Astrocyte (in vitro differentiated cells and primary cell): ENCODE measurements at regions not wholly inside any gene's neighbourhood (a gene's known extent, or its start where the extent isn't known, plus 50 kb on each side); places are given as distances from the start of the nearest gene placed in this dataset.
A peak's percentile ranks its signal among the peaks of the same experiment; 100 is the strongest.

Experiments used
- DNase-seq: peaks from one replicate; pipeline ENCODE4 v3.0.0-alpha.2; 2010; ENCODE audit warnings: low read depth
- FAIRE-seq: peaks from 2 replicates; lab custom pipeline; 2011; peaks lifted over from hg19 to GRCh38; lab: Jason Lieb, UNC
- H2AFZ ChIP-seq: 2 replicates; pipeline ENCODE4 v1.6.0; 2012; ENCODE audit warnings: low read depth, low read length, inconsistent platforms
- H3K27ac ChIP-seq: 2 replicates; pipeline ENCODE4 v1.5.1; 2011; ENCODE audit warnings: low read depth, low read length, inconsistent platforms
- H3K27me3 ChIP-seq: 2 replicates; pipeline ENCODE4 v1.6.0; 2011; ENCODE audit warnings: low read length, inconsistent platforms; ENCODE audit not compliant: insufficient read depth
- H3K36me3 ChIP-seq: 2 replicates; pipeline ENCODE4 v1.5.1; 2011; ENCODE audit warnings: low read length, inconsistent platforms; ENCODE audit not compliant: insufficient read depth
- H3K4me1 ChIP-seq: 2 replicates; pipeline ENCODE4 v1.5.1; 2011; ENCODE audit warnings: low read length, inconsistent platforms; ENCODE audit not compliant: insufficient read depth
- H3K4me2 ChIP-seq: 2 replicates; pipeline ENCODE4 v1.6.0; 2012; ENCODE audit warnings: low read length, inconsistent platforms
- H3K4me3 ChIP-seq: 2 replicates; pipeline ENCODE4 v1.5.1; 2011; ENCODE audit warnings: low read depth, mild to moderate bottlenecking, low read length, inconsistent platforms; ENCODE audit not compliant: insufficient read depth
- H3K79me2 ChIP-seq: 2 replicates; pipeline ENCODE4 v1.6.0; 2012; ENCODE audit warnings: mild to moderate bottlenecking, low read length, inconsistent platforms; ENCODE audit not compliant: insufficient read depth
- H3K9ac ChIP-seq: 2 replicates; pipeline ENCODE4 v1.6.0; 2012; ENCODE audit warnings: mild to moderate bottlenecking, low read length, inconsistent platforms
- H3K9me3 ChIP-seq: 2 replicates; pipeline ENCODE4 v1.5.1; 2012; ENCODE audit warnings: low read depth, mild to moderate bottlenecking, low read length, inconsistent platforms; ENCODE audit not compliant: insufficient read depth
- H4K20me1 ChIP-seq: 2 replicates; pipeline ENCODE4 v1.6.0; 2012; ENCODE audit warnings: low read length, inconsistent platforms; ENCODE audit not compliant: insufficient read depth
- H3K27ac Mint-ChIP-seq: one replicate; pipeline ENCODE4 v1.8.0; 2021; ENCODE audit warnings: mild to moderate bottlenecking, mixed read lengths; ENCODE audit not compliant: unreplicated experiment
- H3K27me3 Mint-ChIP-seq: one replicate; pipeline ENCODE4 v1.8.0; 2021; ENCODE audit warnings: low read depth, mixed read lengths; ENCODE audit not compliant: unreplicated experiment
- H3K36me3 Mint-ChIP-seq: one replicate; pipeline ENCODE4 v1.8.0; 2021; ENCODE audit warnings: low read depth, mixed read lengths; ENCODE audit not compliant: unreplicated experiment
- H3K4me1 Mint-ChIP-seq: one replicate; pipeline ENCODE4 v1.8.0; 2021; ENCODE audit warnings: low read depth, mixed read lengths; ENCODE audit not compliant: unreplicated experiment
- H3K4me3 Mint-ChIP-seq: one replicate; pipeline ENCODE4 v1.8.0; 2021; ENCODE audit warnings: mild to moderate bottlenecking, moderate library complexity, mixed read lengths; ENCODE audit not compliant: unreplicated experiment
- H3K9me3 Mint-ChIP-seq: one replicate; pipeline ENCODE4 v1.8.0; 2021; ENCODE audit warnings: mild to moderate bottlenecking, mixed read lengths; ENCODE audit not compliant: unreplicated experiment
- CTCF ChIP-seq: IDR thresholded peaks from 2 replicates; pipeline ENCODE4 v1.5.1; 2011; ENCODE audit warnings: low read depth, mild to moderate bottlenecking, inconsistent platforms, low read length, moderate library complexity; ENCODE audit not compliant: insufficient read depth
- EZH2 ChIP-seq: IDR thresholded peaks from 2 replicates; pipeline ENCODE4 v1.6.1; 2012; ENCODE audit warnings: mild to moderate bottlenecking, low read length, inconsistent platforms; ENCODE audit not compliant: insufficient read depth

DNA sequence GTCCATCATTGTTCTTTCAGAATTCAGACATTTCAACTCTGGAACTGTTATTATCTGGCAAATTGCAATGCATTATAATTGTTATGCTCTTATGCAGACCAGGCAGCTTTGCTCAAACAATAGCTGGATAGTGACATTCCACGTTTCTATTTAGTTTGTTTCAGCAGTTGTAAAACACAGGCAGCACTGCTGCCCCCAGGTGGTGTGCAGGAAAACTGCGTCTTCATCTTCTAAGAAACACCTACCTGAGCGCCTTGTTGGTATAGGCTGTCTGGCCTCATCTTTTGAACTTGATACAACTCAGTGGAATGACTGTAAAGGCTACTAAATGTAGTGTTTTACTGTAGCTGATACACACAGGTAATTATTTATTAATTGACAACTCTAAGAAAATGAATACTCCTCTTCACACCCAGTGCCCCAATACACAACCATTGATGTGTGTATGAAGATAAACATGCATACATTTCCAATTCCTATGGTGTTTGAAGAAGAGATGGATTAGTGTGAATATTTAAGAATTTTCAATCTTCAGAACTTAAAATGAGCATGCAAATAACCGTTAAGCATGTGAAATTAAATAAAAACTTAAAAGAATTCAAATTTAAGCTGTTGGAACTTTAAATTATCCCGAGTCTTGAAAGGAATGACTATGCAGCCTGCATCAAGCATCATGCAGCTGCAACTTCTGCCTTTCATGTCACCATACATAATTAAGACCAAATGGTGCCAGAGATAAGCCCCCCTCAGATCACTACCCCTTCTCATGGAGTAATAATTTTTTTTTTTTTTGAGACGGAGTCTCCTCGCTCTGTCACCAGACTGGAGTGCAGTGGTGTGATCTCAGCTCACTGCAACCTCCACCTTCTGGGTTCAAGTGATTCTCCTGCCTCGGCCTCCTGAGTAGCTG lies 85.6 kb downstream of the CD8B2 start:
- Mint-ChIP-seq H3K4me3 (no peak overlapping the region), H3K36me3 (no peaks in the 10 kb centered on the region), H3K4me1 (peaks cover 24% of the 10 kb centered on the region), H3K27ac (no peak overlapping the region), H3K27me3 (peaks cover 17% of the 10 kb centered on the region), H3K9me3 (peaks cover 3% of the 10 kb centered on the region)
- no peaks in the 10 kb centered on the region for H3K27me3 ChIP-seq
- no peaks in the 10 kb centered on the region for H3K9me3 ChIP-seq
- no peak overlapping the region for H3K9ac ChIP-seq
- no peak overlapping the region for H2AFZ ChIP-seq
- FAIRE-seq (no peak), DNase-seq (no peak)
- H3K79me2 ChIP-seq, result no peaks in the 10 kb centered on the region
- no peak overlapping the region for H3K27ac ChIP-seq
- H4K20me1 ChIP-seq, result no peaks in the 10 kb centered on the region
- no peak overlapping the region for H3K4me2 ChIP-seq
- TF ChIP-seq CTCF (peak; percentile 35), EZH2 (no peak)
- H3K4me3 ChIP-seq, result no peak overlapping the region
- no peaks in the 10 kb centered on the region for H3K36me3 ChIP-seq
- H3K4me1 ChIP-seq, result peaks cover 6% of the 10 kb centered on the region

DNA sequence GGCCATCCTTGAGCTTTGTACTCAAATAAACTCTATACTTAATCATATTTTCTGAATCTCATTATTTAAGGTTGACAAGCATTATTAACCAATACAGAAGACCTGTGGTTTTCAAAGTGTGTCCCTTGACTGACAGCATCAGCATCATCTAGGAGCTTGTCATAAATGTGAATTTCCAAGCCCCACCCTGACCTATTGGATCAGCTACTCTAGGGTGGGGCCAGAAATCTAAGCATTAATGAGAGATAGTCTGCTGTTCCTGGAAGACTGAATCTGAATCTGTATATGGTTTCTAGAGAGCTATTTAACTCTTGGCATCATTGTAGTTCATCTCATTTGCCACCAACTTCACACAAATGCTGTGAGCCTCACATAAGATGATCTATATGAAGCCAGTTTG lies 86.6 kb downstream of the CD8B2 start:
- H3K79me2 ChIP-seq, result no peaks in the 10 kb centered on the region
- Mint-ChIP-seq H3K9me3 (no peaks in the 10 kb centered on the region), H3K27ac (no peak overlapping the region), H3K27me3 (peaks cover 11% of the 10 kb centered on the region), H3K36me3 (no peaks in the 10 kb centered on the region), H3K4me1 (peaks cover 20% of the 10 kb centered on the region), H3K4me3 (no peak overlapping the region)
- H3K4me1 ChIP-seq, result peaks cover 6% of the 10 kb centered on the region
- no peaks in the 10 kb centered on the region for H3K9me3 ChIP-seq
- DNase-seq (no peak), FAIRE-seq (no peak)
- TF ChIP-seq EZH2 (no peak), CTCF (no peak)
- no peaks in the 10 kb centered on the region for H4K20me1 ChIP-seq
- no peak overlapping the region for H2AFZ ChIP-seq
- no peak overlapping the region for H3K4me3 ChIP-seq
- H3K36me3 ChIP-seq, result no peaks in the 10 kb centered on the region
- no peak overlapping the region for H3K4me2 ChIP-seq
- no peak overlapping the region for H3K9ac ChIP-seq
- H3K27ac ChIP-seq, result no peak overlapping the region
- no peaks in the 10 kb centered on the region for H3K27me3 ChIP-seq

DNA sequence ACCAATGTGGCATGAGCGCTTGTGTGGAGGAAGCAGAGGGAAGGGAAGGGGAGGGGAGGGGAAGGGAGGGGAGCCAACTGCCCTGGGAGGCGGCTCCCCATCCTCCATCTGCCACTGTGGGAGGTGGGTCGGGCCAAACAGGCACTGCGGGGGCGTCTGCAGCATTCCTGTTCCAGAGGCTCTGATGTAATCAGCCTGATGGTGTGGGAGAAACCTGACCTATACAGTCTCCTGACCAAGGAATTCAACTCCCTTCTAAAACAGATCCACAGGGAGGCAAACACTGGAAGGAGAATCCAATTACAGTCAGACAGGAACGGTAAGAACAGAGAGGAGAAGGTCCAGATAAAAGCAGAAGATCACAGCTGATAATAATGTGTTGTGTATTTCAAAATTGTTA lies 88.8 kb downstream of the CD8B2 start:
- Mint-ChIP-seq H3K4me1 (peaks cover 20% of the 10 kb centered on the region), H3K9me3 (no peaks in the 10 kb centered on the region), H3K4me3 (peak overlapping the region; percentile 6), H3K36me3 (no peaks in the 10 kb centered on the region), H3K27me3 (peaks cover 8% of the 10 kb centered on the region), H3K27ac (peak overlapping the region; percentile 85)
- H3K9ac ChIP-seq, result peak overlapping the region; percentile 64
- peak overlapping the region; percentile 68 for H2AFZ ChIP-seq
- H3K4me1 ChIP-seq, result peaks cover 6% of the 10 kb centered on the region
- H3K9me3 ChIP-seq, result no peaks in the 10 kb centered on the region
- peak overlapping the region; percentile 65 for H3K4me2 ChIP-seq
- TF ChIP-seq CTCF (no peak), EZH2 (no peak)
- FAIRE-seq (no peak), DNase-seq (peak; percentile 65)
- H3K4me3 ChIP-seq, result no peak overlapping the region
- no peaks in the 10 kb centered on the region for H3K79me2 ChIP-seq
- H3K27me3 ChIP-seq, result peaks cover 7% of the 10 kb centered on the region
- peak overlapping the region; percentile 54 for H3K27ac ChIP-seq
- H4K20me1 ChIP-seq, result no peaks in the 10 kb centered on the region
- no peaks in the 10 kb centered on the region for H3K36me3 ChIP-seq
